Spleen (tissue), 7 donors: ENCODE measurements at regions not wholly inside any gene's neighbourhood (a gene's known extent, or its start where the extent isn't known, plus 50 kb on each side); places are given as distances from the start of the nearest gene placed in this dataset.

Experiments used
- CTCF ChIP-seq, 11 experiments: fragments of 200-600 bp in 7 of 11; fragments of 450-650 bp in 4 of 11; sonication (generic) in 4 of 11; IDR thresholded peaks in 8 of 11; conservative IDR thresholded peaks in 3 of 11; 1 replicate in 7 of 11; 2 replicates in 4 of 11; pipeline versions ENCODE4 v1.4.0 to v1.8.0; 2016 to 2021; ENCODE audit warnings: antibody characterized with exemption in 11 of 11, inconsistent platforms in 4 of 11, mild to moderate bottlenecking in 1 of 11
- POLR2A ChIP-seq, 3 donors: fragments of 450-650 bp; IDR thresholded peaks; one replicate each; pipeline ENCODE4 v1.5.1; 2017; ENCODE audit warnings: antibody characterized with exemption in 3 of 3, mild to moderate bottlenecking in 1 of 3
- POLR2AphosphoS5 ChIP-seq, 3 donors: sonication (generic); formaldehyde crosslinking; IDR thresholded peaks; one replicate each; pipeline ENCODE4 v1.5.1; 2017; ENCODE audit warnings: antibody characterized with exemption in 3 of 3
- donor health status: DM: no; HTN: no; CAD: no; lungs with moderate emphysema.
- donor health status: DM: no; HTN: no; CAD: no.
- donor health status: DM: no; HTN: no; CAD: no.

DNA sequence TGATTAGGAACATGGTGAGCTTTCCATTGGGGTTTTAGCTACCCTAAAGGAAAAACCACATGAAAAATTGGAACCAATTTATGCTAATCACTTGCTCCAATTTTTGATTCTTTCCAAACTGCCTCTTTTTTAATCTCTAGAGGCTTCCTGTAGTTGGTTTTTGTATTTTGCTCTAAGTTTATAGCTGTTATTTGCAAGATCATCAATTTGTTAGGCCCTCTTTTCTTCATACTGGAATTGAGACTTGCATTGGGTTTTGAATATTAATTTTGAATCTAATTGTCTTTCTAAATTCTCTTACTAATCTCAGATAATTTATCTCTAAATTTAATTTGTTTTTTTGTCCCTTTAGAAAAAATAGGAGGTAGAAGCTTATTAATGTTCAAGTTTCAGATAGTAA lies 713.3 kb downstream of the REEP3 start:
- TF ChIP-seq POLR2AphosphoS5 (IDR thresholded peaks at IDR 0.05) (no peak), CTCF (IDR thresholded peaks at IDR 0.05 in 8 of 11, conservative IDR thresholded peaks at IDR 0.05 in 3 of 11) (no peak), POLR2A (IDR thresholded peaks at IDR 0.05) (no peak)
